ENCODE measurements at regions not wholly inside any gene's neighbourhood (a gene's known extent, or its start where the extent isn't known, plus 50 kb on each side); places are given as distances from the start of the nearest gene placed in this dataset.

- no peak overlapping the region for H3K27ac ChIP-seq (ENCODE audit: low read depth, low read length)
- no peak overlapping the region for H3K4me3 ChIP-seq (ENCODE audit: low read depth in 1 of 2, low read length in 2 of 2)
- H3K9ac ChIP-seq (ENCODE audit: low read length), result no peak overlapping the region
- no peaks in the 10 kb centered on the region for H3K9me3 ChIP-seq (ENCODE audit: low read length)
- peaks cover 7% of the 10 kb centered on the region for H3K4me1 ChIP-seq (ENCODE audit: insufficient read depth, low read length)
- H3K36me3 ChIP-seq (ENCODE audit: insufficient read depth, low read length), result no peaks in the 10 kb centered on the region
- no peaks in the 10 kb centered on the region for H3K27me3 ChIP-seq (ENCODE audit: control insufficient read depth in 1 of 2, insufficient read depth in 2 of 2, low read length in 2 of 2)
Measured at GRCh38 chr9:118630931-118631595, 738.2 kb downstream of the BRINP1 start.

- Histone ChIP-seq H3K36me3 (ENCODE audit: insufficient read depth, low read length) (no peaks in the 10 kb centered on the region), H3K9ac (ENCODE audit: low read length) (no peak overlapping the region), H3K27ac (ENCODE audit: low read depth, low read length) (no peak overlapping the region), H3K4me1 (ENCODE audit: insufficient read depth, low read length) (peaks cover 7% of the 10 kb centered on the region), H3K4me3 (ENCODE audit: low read depth in 1 of 2, low read length in 2 of 2) (no peak overlapping the region), H3K27me3 (ENCODE audit: control insufficient read depth in 1 of 2, insufficient read depth in 2 of 2, low read length in 2 of 2) (no peaks in the 10 kb centered on the region), H3K9me3 (ENCODE audit: low read length) (no peaks in the 10 kb centered on the region)
Measured at GRCh38 chr9:118631956-118632355, 737.3 kb downstream of the BRINP1 start.

- Histone ChIP-seq H3K36me3 (ENCODE audit: insufficient read depth, low read length) (no peaks in the 10 kb centered on the region), H3K4me1 (ENCODE audit: insufficient read depth, low read length) (peaks cover 7% of the 10 kb centered on the region), H3K9ac (ENCODE audit: low read length) (no peak overlapping the region), H3K27ac (ENCODE audit: low read depth, low read length) (no peak overlapping the region), H3K9me3 (ENCODE audit: low read length) (no peaks in the 10 kb centered on the region), H3K27me3 (ENCODE audit: control insufficient read depth in 1 of 2, insufficient read depth in 2 of 2, low read length in 2 of 2) (no peaks in the 10 kb centered on the region), H3K4me3 (ENCODE audit: low read depth in 1 of 2, low read length in 2 of 2) (no peak overlapping the region)
Measured at GRCh38 chr9:118635416-118635815, 733.8 kb downstream of the BRINP1 start.

GRCh38 chr9:118637681-118638080 is 731.6 kb downstream of the BRINP1 start:
- Histone ChIP-seq H3K27ac (ENCODE audit: low read depth, low read length) (no peak overlapping the region), H3K4me3 (ENCODE audit: low read depth in 1 of 2, low read length in 2 of 2) (no peak overlapping the region)

GRCh38 chr9:118640836-118641560 is 728.2 kb downstream of the BRINP1 start:
- no peak overlapping the region for H3K9ac ChIP-seq (ENCODE audit: low read length)
- H3K9me3 ChIP-seq (ENCODE audit: low read length), result no peaks in the 10 kb centered on the region
- no peaks in the 10 kb centered on the region for H3K4me1 ChIP-seq (ENCODE audit: insufficient read depth, low read length)
- H3K4me3 ChIP-seq (ENCODE audit: low read depth in 1 of 2, low read length in 2 of 2), result no peak overlapping the region
- H3K27me3 ChIP-seq (ENCODE audit: control insufficient read depth in 1 of 2, insufficient read depth in 2 of 2, low read length in 2 of 2), result no peaks in the 10 kb centered on the region
- H3K27ac ChIP-seq (ENCODE audit: low read depth, low read length), result no peak overlapping the region
- no peaks in the 10 kb centered on the region for H3K36me3 ChIP-seq (ENCODE audit: insufficient read depth, low read length)

More at GRCh38 chr9:118637681-118638080, 731.6 kb downstream of the BRINP1 start:
- Histone ChIP-seq H3K27me3 (ENCODE audit: control insufficient read depth in 1 of 2, insufficient read depth in 2 of 2, low read length in 2 of 2) (no peaks in the 10 kb centered on the region), H3K9ac (ENCODE audit: low read length) (no peak overlapping the region), H3K4me1 (ENCODE audit: insufficient read depth, low read length) (peaks cover 7% of the 10 kb centered on the region), H3K36me3 (ENCODE audit: insufficient read depth, low read length) (no peaks in the 10 kb centered on the region), H3K9me3 (ENCODE audit: low read length) (no peaks in the 10 kb centered on the region)

- H3K4me1 ChIP-seq (ENCODE audit: insufficient read depth, low read length), result no peaks in the 10 kb centered on the region
- H3K27me3 ChIP-seq (ENCODE audit: control insufficient read depth in 1 of 2, insufficient read depth in 2 of 2, low read length in 2 of 2), result no peaks in the 10 kb centered on the region
- no peak overlapping the region for H3K4me3 ChIP-seq (ENCODE audit: low read depth in 1 of 2, low read length in 2 of 2)
- no peak overlapping the region for H3K27ac ChIP-seq (ENCODE audit: low read depth, low read length)
- no peaks in the 10 kb centered on the region for H3K36me3 ChIP-seq (ENCODE audit: insufficient read depth, low read length)
- no peak overlapping the region for H3K9ac ChIP-seq (ENCODE audit: low read length)
- no peaks in the 10 kb centered on the region for H3K9me3 ChIP-seq (ENCODE audit: low read length)
Measured at GRCh38 chr9:118643118-118643517, 726.1 kb downstream of the BRINP1 start.

- no peaks in the 10 kb centered on the region for H3K36me3 ChIP-seq (ENCODE audit: insufficient read depth, low read length)
- H3K4me3 ChIP-seq (ENCODE audit: low read depth in 1 of 2, low read length in 2 of 2), result no peak overlapping the region
- no peaks in the 10 kb centered on the region for H3K4me1 ChIP-seq (ENCODE audit: insufficient read depth, low read length)
- H3K27me3 ChIP-seq (ENCODE audit: control insufficient read depth in 1 of 2, insufficient read depth in 2 of 2, low read length in 2 of 2), result no peaks in the 10 kb centered on the region
- H3K9me3 ChIP-seq (ENCODE audit: low read length), result no peaks in the 10 kb centered on the region
- H3K9ac ChIP-seq (ENCODE audit: low read length), result no peak overlapping the region
- H3K27ac ChIP-seq (ENCODE audit: low read depth, low read length), result no peak overlapping the region
Measured at GRCh38 chr9:118644066-118644465, 725.2 kb downstream of the BRINP1 start.

- no peaks in the 10 kb centered on the region for H3K36me3 ChIP-seq (ENCODE audit: insufficient read depth, low read length)
- H3K4me1 ChIP-seq (ENCODE audit: insufficient read depth, low read length), result no peaks in the 10 kb centered on the region
- no peaks in the 10 kb centered on the region for H3K27me3 ChIP-seq (ENCODE audit: control insufficient read depth in 1 of 2, insufficient read depth in 2 of 2, low read length in 2 of 2)
- H3K27ac ChIP-seq (ENCODE audit: low read depth, low read length), result no peak overlapping the region
- no peak overlapping the region for H3K9ac ChIP-seq (ENCODE audit: low read length)
- no peaks in the 10 kb centered on the region for H3K9me3 ChIP-seq (ENCODE audit: low read length)
- H3K4me3 ChIP-seq (ENCODE audit: low read depth in 1 of 2, low read length in 2 of 2), result no peak overlapping the region
Measured at GRCh38 chr9:118647331-118647730, 721.9 kb downstream of the BRINP1 start.

GRCh38 chr9:118650417-118650816 is 718.8 kb downstream of the BRINP1 start:
- H3K9ac ChIP-seq (ENCODE audit: low read length), result no peak overlapping the region
- no peaks in the 10 kb centered on the region for H3K4me1 ChIP-seq (ENCODE audit: insufficient read depth, low read length)
- H3K36me3 ChIP-seq (ENCODE audit: insufficient read depth, low read length), result no peaks in the 10 kb centered on the region
- no peak overlapping the region for H3K27ac ChIP-seq (ENCODE audit: low read depth, low read length)
- H3K9me3 ChIP-seq (ENCODE audit: low read length), result no peaks in the 10 kb centered on the region
- H3K27me3 ChIP-seq (ENCODE audit: control insufficient read depth in 1 of 2, insufficient read depth in 2 of 2, low read length in 2 of 2), result no peaks in the 10 kb centered on the region
- H3K4me3 ChIP-seq (ENCODE audit: low read depth in 1 of 2, low read length in 2 of 2), result no peak overlapping the region

- Histone ChIP-seq H3K4me3 (ENCODE audit: low read depth in 1 of 2, low read length in 2 of 2) (no peak overlapping the region), H3K27me3 (ENCODE audit: control insufficient read depth in 1 of 2, insufficient read depth in 2 of 2, low read length in 2 of 2) (no peaks in the 10 kb centered on the region), H3K9me3 (ENCODE audit: low read length) (no peaks in the 10 kb centered on the region), H3K36me3 (ENCODE audit: insufficient read depth, low read length) (no peaks in the 10 kb centered on the region), H3K9ac (ENCODE audit: low read length) (no peak overlapping the region), H3K27ac (ENCODE audit: low read depth, low read length) (no peak overlapping the region), H3K4me1 (ENCODE audit: insufficient read depth, low read length) (no peaks in the 10 kb centered on the region)
Measured at GRCh38 chr9:118651511-118651910, 717.7 kb downstream of the BRINP1 start.

- Histone ChIP-seq H3K4me1 (ENCODE audit: insufficient read depth, low read length) (no peaks in the 10 kb centered on the region), H3K9ac (ENCODE audit: low read length) (no peak overlapping the region), H3K27me3 (ENCODE audit: control insufficient read depth in 1 of 2, insufficient read depth in 2 of 2, low read length in 2 of 2) (no peaks in the 10 kb centered on the region), H3K36me3 (ENCODE audit: insufficient read depth, low read length) (no peaks in the 10 kb centered on the region), H3K4me3 (ENCODE audit: low read depth in 1 of 2, low read length in 2 of 2) (no peak overlapping the region), H3K27ac (ENCODE audit: low read depth, low read length) (no peak overlapping the region), H3K9me3 (ENCODE audit: low read length) (no peaks in the 10 kb centered on the region)
Measured at GRCh38 chr9:118652258-118652657, 717.0 kb downstream of the BRINP1 start.

GRCh38 chr9:118652912-118653311 is 716.3 kb downstream of the BRINP1 start:
- H3K27me3 ChIP-seq (ENCODE audit: control insufficient read depth in 1 of 2, insufficient read depth in 2 of 2, low read length in 2 of 2), result no peaks in the 10 kb centered on the region
- H3K36me3 ChIP-seq (ENCODE audit: insufficient read depth, low read length), result no peaks in the 10 kb centered on the region
- no peak overlapping the region for H3K4me3 ChIP-seq (ENCODE audit: low read depth in 1 of 2, low read length in 2 of 2)
- no peak overlapping the region for H3K9ac ChIP-seq (ENCODE audit: low read length)
- no peaks in the 10 kb centered on the region for H3K4me1 ChIP-seq (ENCODE audit: insufficient read depth, low read length)
- no peak overlapping the region for H3K27ac ChIP-seq (ENCODE audit: low read depth, low read length)
- H3K9me3 ChIP-seq (ENCODE audit: low read length), result no peaks in the 10 kb centered on the region

Data from muscle layer of colon (tissue), 2 donors.